Muscle of leg (tissue), 3 donors: ENCODE measurements at regions not wholly inside any gene's neighbourhood (a gene's known extent, or its start where the extent isn't known, plus 50 kb on each side); places are given as distances from the start of the nearest gene placed in this dataset.

ENCODE experiments used
- DNase-seq: peaks from one replicate; pipeline ENCODE4 v3.0.0; 2013
- H3K27ac ChIP-seq: one replicate; pipeline ENCODE4 v1.5.1; 2013; ENCODE audit warnings: mild to moderate bottlenecking, low read length, control low read depth
- H3K27me3 ChIP-seq: one replicate; pipeline ENCODE4 v1.6.1; 2013; ENCODE audit warnings: low read length; ENCODE audit not compliant: control insufficient read depth, insufficient read depth
- H3K36me3 ChIP-seq: one replicate; pipeline ENCODE4 v1.6.1; 2013; ENCODE audit warnings: low read length; ENCODE audit not compliant: control insufficient read depth, insufficient read depth
- H3K4me1 ChIP-seq: one replicate; pipeline ENCODE4 v1.6.1; 2013; ENCODE audit warnings: low read length; ENCODE audit not compliant: control insufficient read depth, insufficient read depth
- H3K4me3 ChIP-seq: one replicate; pipeline ENCODE4 v1.5.1; 2013; ENCODE audit warnings: low read length, control low read depth
- H3K9me3 ChIP-seq: replicated peaks from 2 replicates; pipeline ENCODE4 v1.6.1; 2013; ENCODE audit warnings: low read depth, low read length; ENCODE audit not compliant: control insufficient read depth
- WGBS: methylation state at CpG from one replicate; pipeline ENCODE4 v1.1.5; 2013; ENCODE audit warnings: missing lambda C conversion rate; ENCODE audit not compliant: insufficient coverage; 5-methylcytosine and 5-hydroxymethylcytosine counted together

- no peaks in the 10 kb centered on the region for H3K36me3 ChIP-seq
- no peaks in the 10 kb centered on the region for H3K27me3 ChIP-seq
- H3K9me3 ChIP-seq, result no peaks in the 10 kb centered on the region
- H3K4me1 ChIP-seq, result no peaks in the 10 kb centered on the region
- no CpG with 5 or more reads among the region's 3 CpGs for WGBS
- no peak overlapping the region for H3K27ac ChIP-seq
- no peak for DNase-seq
- no peak overlapping the region for H3K4me3 ChIP-seq
Observed at GRCh38 chr13:89831157-89831556, 1516.3 kb upstream of the MIR17HG start.

- WGBS, result 33% methylated on average over 2 of the region's 2 CpGs
- DNase-seq, result peak; percentile 34
- H3K9me3 ChIP-seq, result no peaks in the 10 kb centered on the region
- H3K27ac ChIP-seq, result no peak overlapping the region
- H3K27me3 ChIP-seq, result no peaks in the 10 kb centered on the region
- no peaks in the 10 kb centered on the region for H3K4me1 ChIP-seq
- H3K4me3 ChIP-seq, result no peak overlapping the region
- H3K36me3 ChIP-seq, result no peaks in the 10 kb centered on the region
Observed at GRCh38 chr13:89832827-89833226, 1514.7 kb upstream of the MIR17HG start.

- WGBS, result no CpG with 5 or more reads among the region's 1 CpG
- H3K4me3 ChIP-seq, result no peak overlapping the region
Observed at GRCh38 chr13:89843621-89844020, 1503.9 kb upstream of the MIR17HG start.

GRCh38 chr13:89845874-89846273 lies 1501.6 kb upstream of the MIR17HG start:
- 73% methylated on average over 2 of the region's 3 CpGs for WGBS
- Histone ChIP-seq H3K36me3 (no peaks in the 10 kb centered on the region), H3K4me1 (no peaks in the 10 kb centered on the region), H3K27ac (no peak overlapping the region), H3K9me3 (no peaks in the 10 kb centered on the region), H3K4me3 (no peak overlapping the region), H3K27me3 (no peaks in the 10 kb centered on the region)
- DNase-seq, result no peak

More at GRCh38 chr13:89843621-89844020, 1503.9 kb upstream of the MIR17HG start:
- no peaks in the 10 kb centered on the region for H3K36me3 ChIP-seq
- DNase-seq, result no peak
- no peaks in the 10 kb centered on the region for H3K27me3 ChIP-seq
- H3K4me1 ChIP-seq, result no peaks in the 10 kb centered on the region
- H3K9me3 ChIP-seq, result no peaks in the 10 kb centered on the region
- no peak overlapping the region for H3K27ac ChIP-seq

- no peaks in the 10 kb centered on the region for H3K36me3 ChIP-seq
- no peaks in the 10 kb centered on the region for H3K4me1 ChIP-seq
- H3K9me3 ChIP-seq, result no peaks in the 10 kb centered on the region
- no peak for DNase-seq
- no peaks in the 10 kb centered on the region for H3K27me3 ChIP-seq
- WGBS, result no CpG with 5 or more reads among the region's 4 CpGs
- H3K4me3 ChIP-seq, result no peak overlapping the region
- H3K27ac ChIP-seq, result no peak overlapping the region
Observed at GRCh38 chr13:89846926-89847585, 1500.4 kb upstream of the MIR17HG start.

- Histone ChIP-seq H3K27ac (no peak overlapping the region), H3K9me3 (no peaks in the 10 kb centered on the region), H3K36me3 (no peaks in the 10 kb centered on the region), H3K4me3 (no peak overlapping the region), H3K27me3 (no peaks in the 10 kb centered on the region), H3K4me1 (no peaks in the 10 kb centered on the region)
- no peak for DNase-seq
Observed at GRCh38 chr13:89852570-89852969, 1494.9 kb upstream of the MIR17HG start.

GRCh38 chr13:89856512-89856911 lies 1491.0 kb upstream of the MIR17HG start:
- Histone ChIP-seq H3K27me3 (no peaks in the 10 kb centered on the region), H3K9me3 (no peaks in the 10 kb centered on the region), H3K4me1 (no peaks in the 10 kb centered on the region), H3K27ac (no peak overlapping the region), H3K4me3 (no peak overlapping the region), H3K36me3 (no peaks in the 10 kb centered on the region)
- no CpG with 5 or more reads among the region's 4 CpGs for WGBS
- DNase-seq, result no peak

- no peak for DNase-seq
- no peaks in the 10 kb centered on the region for H3K4me1 ChIP-seq
- WGBS, result no CpG with 5 or more reads among the region's 3 CpGs
Observed at GRCh38 chr13:89857502-89857901, 1490.0 kb upstream of the MIR17HG start.

GRCh38 chr13:89862011-89862690 lies 1485.3 kb upstream of the MIR17HG start:
- Histone ChIP-seq H3K27me3 (no peaks in the 10 kb centered on the region), H3K4me3 (no peak overlapping the region), H3K27ac (no peak overlapping the region), H3K9me3 (no peaks in the 10 kb centered on the region), H3K4me1 (no peaks in the 10 kb centered on the region), H3K36me3 (no peaks in the 10 kb centered on the region)
- WGBS, result 100% methylated on average over 6 of the region's 13 CpGs
- DNase-seq, result no peak

More at GRCh38 chr13:89857502-89857901, 1490.0 kb upstream of the MIR17HG start:
- Histone ChIP-seq H3K27ac (no peak overlapping the region), H3K4me3 (no peak overlapping the region), H3K9me3 (no peaks in the 10 kb centered on the region), H3K36me3 (no peaks in the 10 kb centered on the region), H3K27me3 (no peaks in the 10 kb centered on the region)

GRCh38 chr13:89862691-89863036 lies 1484.8 kb upstream of the MIR17HG start:
- no peak overlapping the region for H3K4me3 ChIP-seq
- H3K27ac ChIP-seq, result no peak overlapping the region
- no peaks in the 10 kb centered on the region for H3K36me3 ChIP-seq
- 100% methylated on average over 2 of the region's 4 CpGs for WGBS
- H3K27me3 ChIP-seq, result no peaks in the 10 kb centered on the region
- H3K4me1 ChIP-seq, result no peaks in the 10 kb centered on the region
- no peak for DNase-seq
- H3K9me3 ChIP-seq, result no peaks in the 10 kb centered on the region
